T-helper 9 cell (primary cell): ENCODE measurements at regions not wholly inside any gene's neighbourhood (a gene's known extent, or its start where the extent isn't known, plus 50 kb on each side); places are given as distances from the start of the nearest gene placed in this dataset.
"Not testable (repeated sequence)": the region's sequence is repeated elsewhere in the genome, so short reads cannot be mapped to it uniquely, and the experiment has no call there.

ENCODE experiments used
- DNase-seq: peaks from one replicate; pipeline ENCODE4 v3.0.0-alpha.2; 2020

DNA sequence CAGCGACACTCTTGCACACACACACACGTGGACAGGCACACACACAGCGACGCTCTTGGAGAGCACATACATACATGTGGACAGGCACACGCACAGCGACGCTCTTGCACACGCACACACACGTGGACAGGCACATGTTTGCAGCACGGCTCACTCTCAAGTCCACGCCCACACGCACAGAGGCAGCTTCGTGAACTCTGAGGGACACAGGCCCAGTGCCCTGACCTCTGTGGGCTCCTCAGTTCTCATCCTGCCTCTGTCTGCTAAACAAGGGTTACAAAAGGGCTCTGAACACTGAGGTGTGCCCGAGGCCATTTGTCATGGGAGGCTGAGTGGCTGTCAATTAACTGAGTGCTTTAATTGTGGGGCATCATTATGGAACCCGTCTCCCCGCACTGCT, 558.8 kb upstream of the ADAMTS16 start:
- no peak for DNase-seq

DNA sequence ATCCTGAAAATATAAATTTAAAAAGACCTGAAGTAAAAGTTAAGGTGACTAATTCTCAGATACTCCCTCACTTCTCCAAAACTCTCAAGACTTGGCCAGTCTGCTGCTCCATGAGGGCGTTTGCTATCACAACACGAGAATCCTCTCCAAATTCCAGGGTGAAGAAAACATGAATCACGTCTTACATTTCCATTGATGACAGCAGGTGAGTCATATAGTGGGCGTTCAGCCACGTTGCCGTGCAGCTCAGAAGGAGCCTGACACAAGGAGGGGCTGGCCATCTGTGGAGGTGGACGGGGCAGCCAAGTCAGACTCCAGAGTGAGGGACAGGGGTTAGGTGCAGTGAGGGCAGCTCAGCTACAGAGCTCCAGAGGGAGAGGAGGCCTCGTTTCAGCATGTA, 555.1 kb upstream of the ADAMTS16 start:
- no peak for DNase-seq

DNA sequence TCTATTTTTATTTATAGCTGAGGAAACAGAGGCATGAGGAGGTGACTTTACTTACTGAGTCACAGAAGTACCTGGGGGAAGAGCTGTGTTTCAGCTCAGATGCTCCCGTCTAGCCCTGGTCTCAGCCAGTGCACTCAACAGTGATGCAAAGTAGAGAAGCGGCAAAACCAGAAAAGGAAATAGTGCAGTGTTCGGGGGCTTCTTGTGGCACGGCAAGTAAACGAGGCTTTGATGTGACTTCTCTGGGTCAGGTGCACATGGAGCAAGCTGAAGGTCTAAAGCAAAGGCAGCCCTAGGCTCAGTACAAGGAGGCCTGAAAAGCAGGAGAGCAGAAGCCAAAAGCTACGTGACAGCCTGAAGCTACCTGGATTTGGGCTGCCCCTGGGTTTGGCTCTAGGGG, 526.7 kb upstream of the ADAMTS16 start:
- DNase-seq: no peak

DNA sequence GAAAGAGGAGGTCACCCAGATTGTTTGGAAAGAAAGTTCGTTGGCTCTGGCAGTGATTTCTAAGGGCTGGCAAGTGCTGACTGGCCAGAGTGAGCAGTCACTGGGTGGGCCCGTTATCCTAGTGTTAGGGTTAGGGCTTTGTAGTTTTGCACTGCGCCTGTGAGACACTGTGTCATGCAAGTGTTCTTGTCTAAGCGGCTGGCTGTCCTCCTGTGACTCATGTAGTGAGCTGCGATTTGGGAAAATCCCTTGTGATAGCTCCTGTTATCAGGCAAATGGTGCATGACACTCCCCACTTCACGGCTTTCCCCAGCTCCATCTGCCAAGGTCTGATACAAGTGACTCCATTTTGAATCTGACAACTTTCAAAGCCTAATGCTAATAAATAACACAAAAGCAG, 526.0 kb upstream of the ADAMTS16 start:
- no peak for DNase-seq

DNA sequence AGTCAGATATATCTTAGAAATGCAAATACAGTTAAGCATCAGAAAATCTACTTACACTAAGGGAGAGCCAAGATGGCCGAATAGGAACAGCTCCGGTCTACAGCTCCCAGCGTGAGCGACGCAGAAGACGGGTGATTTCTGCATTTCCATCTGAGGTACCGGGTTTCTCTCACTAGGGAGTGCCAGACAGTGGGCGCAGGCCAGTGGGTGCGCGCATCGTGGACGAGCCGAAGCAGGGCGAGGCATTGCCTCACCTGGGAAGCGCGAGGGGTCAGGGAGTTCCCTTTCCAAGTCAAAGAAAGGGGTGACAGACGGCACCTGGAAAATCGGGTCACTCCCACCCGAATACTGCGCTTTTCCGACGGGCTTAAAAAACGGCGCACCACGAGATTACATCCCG, 524.8 kb upstream of the ADAMTS16 start:
- DNase-seq: not testable (repeated sequence)

DNA sequence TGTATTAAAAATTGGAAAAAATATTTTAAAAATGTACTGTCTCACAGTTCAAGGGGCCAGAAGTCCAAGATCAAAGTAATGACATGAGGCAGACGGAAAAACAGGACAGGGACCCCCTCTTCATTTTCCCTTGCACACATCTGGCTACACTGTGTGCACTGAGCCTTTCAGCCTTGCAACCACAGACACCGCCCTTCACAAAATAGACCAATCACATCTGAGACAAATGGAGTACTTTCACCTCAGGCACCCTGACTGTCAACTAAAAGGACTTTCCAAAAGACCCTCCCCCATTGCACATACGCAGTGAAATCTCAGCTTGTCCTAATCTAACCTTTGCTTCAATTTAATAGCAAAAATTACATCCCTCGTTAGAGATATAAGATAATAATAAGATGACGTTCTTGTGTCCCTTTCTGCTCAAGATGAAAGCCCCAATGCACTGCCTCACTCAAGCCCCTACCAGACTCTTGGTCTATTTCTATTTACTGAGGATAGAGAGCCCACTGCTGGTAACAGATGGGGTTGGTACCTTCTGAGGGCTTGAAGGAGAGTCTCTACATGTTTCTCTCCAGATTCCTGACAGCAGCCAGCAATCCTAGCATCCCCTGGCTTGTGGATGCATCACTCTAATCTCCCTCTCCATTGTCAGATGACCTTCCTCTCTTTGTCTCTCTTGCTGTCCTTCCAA, 514.8 kb upstream of the ADAMTS16 start:
- no peak for DNase-seq

DNA sequence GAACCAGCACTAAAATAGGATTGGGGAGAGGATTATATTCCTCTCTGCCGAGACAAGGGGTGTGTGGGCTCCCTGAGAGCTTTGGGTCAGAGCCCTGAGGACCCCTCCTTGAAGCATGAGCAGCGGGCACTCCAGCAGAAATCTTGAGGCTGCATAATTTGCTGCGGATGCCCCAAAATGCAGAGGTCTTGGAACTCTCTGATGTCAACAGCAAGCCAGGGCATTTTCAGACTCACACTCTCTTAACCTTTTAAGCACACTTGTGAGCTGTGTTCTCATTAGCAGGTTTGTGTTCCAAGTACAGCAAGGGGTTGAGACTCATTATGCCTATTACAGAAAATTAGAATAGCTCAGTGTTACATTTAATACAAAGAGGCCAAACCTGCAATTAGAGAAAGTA, 513.0 kb upstream of the ADAMTS16 start:
- DNase-seq: no peak

DNA sequence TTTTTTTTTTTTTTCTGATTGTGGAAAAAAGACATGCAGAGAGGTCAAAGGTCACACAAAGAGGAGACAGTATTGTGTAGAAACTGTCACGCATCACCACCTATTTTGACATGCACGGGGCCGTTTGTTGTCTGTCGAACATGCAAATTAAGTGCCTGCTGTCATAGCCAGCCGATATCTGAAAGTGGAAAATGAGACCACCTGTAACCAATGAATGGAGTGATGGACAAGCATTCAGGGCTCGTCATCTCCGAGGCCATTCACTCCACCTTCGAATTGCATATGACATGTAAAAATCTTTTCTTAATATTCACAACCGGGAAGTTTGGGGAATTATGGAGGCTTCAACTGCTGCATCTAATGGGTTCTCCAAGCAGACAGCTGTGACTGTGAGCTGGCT, 512.2 kb upstream of the ADAMTS16 start:
- no peak for DNase-seq

DNA sequence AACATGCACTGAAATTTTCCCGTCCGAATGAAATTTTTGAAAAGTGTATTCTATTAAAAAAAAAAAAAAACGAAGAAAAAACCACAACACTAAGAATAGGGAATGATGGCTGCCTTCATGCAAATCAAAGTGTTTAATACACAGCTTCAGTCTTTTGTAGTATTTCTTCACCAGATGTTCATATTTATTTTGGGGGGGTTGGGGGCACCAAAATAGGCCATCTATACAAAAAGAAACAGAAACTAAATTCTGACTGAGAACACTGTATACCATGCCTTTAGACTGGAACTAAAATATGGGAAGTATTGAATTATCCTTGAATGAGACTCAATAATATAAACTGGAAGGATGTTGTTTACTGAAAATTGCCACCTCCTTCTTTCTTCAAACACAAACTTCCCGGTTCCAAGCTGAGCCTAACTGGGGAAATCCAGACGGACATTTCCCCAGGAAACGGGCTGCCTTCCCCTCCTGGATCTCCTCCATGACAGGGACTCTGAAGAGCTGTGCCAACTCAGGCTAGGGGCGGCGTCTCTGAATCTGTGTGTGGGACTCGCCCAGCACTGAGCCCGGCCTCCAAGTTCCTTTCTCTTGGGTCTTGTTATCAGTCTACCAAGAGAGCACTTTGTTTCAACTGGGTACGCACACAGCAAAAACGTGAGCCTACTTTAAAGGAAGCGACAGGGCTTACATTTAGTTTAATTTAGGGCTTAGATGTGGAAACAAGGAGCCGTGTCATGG, 511.3 kb upstream of the ADAMTS16 start:
- DNase-seq: no peak

DNA sequence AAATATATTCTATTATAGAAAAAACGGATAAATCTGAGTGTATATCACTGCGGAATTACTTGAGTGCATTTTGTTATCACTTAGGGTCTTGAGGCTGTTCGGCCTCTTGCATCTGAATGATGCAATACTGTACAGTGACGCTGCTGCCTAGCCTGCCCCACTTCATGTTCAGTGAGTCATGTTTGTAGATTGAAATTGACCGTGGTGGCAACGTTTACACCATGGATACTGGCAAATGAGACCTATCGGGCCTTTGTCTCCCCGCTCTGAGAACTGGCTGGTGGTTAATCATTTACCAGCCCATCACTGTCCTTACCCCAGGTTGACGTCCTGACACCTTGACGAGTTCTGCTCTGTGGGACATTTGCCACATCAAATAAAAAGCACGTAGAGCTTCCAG, 510.1 kb upstream of the ADAMTS16 start:
- no peak for DNase-seq

DNA sequence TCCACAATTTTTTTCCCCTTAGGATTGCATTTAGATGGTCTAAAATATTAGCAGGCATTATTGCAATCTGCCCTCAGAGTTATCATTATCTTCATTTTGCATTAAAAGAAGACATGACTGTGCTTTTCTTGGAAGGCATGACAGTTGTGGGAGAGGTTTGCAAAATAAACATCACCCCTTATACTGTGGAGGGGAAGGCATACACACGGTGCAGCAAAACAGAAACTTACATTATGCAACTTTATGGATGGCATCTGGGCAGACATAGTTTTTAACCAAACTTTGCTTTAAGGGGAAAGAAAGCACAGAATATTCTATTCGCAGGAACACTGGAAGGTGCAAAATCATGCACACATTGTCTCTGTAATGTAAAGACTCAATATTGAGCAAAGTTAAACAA, 505.8 kb upstream of the ADAMTS16 start:
- DNase-seq: no peak

DNA sequence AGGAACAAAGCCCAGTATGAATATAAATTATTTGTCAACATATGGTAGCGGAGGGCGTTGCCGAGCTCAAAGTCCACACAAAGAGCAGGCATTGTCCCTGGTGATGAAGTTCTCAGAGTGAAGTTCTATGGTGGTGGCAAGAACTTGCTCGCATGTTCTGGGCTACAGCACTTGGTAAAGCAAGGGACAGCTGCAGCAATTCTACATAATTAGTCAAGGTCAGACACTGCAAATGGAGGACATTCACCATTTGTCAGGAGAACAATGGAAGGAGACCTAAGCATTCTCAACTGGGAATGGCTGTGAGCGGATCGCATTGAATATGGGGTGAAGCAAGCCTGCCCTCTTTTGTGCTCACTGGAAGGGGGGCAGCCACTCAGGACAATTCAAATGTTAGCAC, 503.8 kb upstream of the ADAMTS16 start:
- no peak for DNase-seq

DNA sequence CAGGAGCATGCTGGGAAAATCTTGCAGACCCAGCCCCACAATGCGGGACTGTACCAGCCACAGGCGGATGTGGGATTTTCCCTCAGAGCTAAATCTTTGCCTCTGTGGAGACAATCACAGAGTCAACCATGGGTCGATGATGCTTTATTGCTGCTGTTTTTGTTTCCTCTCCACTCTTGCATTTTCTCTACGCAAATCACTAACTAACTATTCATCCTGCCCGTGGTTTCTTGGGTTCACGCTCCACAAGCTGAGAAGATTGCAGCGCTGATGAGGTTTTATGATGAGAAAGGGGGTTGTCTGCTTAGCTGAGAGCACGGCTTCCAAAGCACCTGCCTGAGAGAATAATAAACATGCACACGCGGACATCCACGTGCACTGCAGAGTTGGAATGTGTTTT, 500.2 kb upstream of the ADAMTS16 start:
- no peak for DNase-seq

DNA sequence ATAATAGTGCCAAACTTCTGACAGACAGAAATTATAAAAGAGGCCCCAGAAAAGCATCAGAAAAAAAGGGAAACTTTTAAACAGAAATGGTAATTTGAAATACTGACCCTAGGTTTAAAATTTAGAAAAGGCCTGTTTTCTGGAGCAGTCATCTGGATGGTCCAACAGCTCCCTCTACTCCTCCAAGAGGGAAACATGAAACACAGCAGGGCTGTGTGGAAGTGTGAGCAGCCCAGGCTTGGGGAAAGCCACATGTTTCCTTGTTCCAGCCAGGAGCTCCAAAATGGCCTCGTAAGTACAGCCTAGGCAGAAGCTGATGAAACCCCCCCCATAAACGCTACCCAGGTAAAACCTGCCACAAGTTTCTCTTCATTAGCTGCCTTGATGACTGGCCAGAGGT, 499.3 kb upstream of the ADAMTS16 start:
- no peak for DNase-seq

DNA sequence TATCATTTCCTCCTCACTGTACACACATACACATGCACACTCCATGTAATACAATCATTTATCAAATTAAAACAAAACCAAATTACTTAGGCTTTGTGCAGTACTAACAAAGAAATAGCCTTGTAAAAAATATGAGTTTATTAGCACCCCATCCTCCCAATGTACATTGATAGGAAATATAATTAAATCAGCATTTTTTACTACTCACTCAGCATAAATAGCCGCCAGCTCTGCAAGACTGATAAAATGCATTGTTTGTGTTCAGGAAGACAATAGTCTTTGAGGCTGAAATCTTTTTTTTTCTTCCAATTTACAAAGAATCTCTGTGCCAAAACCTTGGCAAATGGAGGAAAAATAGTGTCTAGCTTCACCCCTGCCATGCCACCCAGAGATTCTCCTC, 497.6 kb upstream of the ADAMTS16 start:
- DNase-seq: no peak

DNA sequence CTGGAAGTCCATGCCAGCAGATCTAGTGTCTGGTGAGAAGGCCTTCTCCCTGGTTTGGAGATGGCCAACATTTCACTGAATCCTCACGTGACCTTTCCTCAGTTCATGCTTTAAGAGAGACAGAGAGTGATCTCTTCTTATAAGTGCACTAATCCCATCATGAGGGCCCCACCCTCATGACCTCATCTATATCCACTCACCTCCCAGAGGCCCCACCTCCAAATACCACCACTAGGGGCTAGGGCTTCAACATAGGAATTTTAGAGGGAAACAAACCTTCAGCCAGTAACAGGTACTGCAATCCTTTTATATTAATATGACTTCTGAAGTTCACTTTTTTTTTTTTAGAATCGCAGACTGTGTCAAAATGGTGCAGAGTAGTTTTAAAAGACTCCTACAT, 496.9 kb upstream of the ADAMTS16 start:
- DNase-seq: no peak

DNA sequence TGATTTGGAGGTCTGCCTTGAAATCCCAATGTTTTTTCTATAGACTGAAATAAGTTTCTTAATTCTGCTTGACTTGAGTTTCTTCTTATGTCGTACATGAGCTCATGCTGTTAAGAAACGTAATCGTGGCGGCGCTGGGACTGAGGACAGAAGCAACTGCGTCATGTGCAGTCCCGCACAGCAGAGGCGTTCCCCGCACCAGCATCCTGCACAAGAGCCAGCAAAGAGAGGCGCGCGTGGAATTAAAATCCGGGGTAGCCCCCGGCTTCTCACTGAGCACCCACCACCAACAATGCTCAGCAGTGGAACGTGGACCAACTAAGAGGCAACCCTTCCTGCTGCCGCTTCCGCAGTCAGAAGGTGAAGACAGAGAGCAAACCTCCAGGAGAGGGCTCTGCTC, 496.2 kb upstream of the ADAMTS16 start:
- no peak for DNase-seq

DNA sequence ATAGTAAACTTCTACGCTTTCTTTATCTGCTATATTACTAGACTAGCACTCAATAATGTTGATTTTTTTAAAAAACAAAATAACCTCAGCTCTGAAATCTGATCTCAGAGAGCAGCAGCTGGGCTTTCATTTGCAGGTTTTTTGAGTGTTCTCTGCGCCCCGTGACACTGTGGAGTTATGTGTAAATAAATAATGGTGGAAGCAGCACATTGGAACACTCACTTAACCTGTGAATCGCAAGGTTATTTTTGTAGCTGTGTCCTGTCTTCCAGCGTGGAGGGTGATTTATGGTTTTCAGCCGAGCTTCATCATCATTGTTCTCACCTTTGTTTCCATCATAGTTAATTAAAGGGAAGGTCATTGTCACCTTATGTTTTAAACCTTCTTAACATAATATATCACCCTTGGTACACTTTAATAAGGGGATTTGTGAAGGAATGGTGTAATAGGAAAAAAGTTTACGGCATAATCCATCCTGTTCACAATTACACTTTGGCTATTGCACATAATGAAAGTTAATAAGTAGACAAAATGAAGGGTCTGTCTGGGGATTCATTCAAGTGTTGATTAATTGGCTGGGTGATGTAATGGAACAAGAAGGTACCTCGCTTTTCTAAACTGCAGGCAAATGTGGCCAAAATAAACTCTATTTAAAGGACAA, 493.3 kb upstream of the ADAMTS16 start:
- DNase-seq: no peak

DNA sequence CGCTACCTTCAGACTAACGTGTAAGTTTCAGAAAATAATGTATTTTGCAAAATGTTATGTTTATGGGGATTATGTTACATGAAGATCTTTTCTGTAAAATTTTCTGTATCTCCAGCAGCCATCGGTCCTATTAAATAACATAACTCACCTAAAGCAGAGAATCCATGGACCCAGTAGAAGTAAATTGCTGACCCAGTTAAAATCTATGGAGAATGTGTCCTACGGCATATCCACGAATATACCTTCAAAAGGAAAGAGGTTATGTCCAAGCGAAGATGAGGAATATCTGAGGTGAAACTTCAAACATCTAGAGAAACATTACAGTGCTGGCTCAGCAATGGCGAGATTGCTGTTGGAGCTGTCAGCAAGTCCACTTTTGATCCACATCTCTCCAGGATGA, 492.2 kb upstream of the ADAMTS16 start:
- DNase-seq: no peak

DNA sequence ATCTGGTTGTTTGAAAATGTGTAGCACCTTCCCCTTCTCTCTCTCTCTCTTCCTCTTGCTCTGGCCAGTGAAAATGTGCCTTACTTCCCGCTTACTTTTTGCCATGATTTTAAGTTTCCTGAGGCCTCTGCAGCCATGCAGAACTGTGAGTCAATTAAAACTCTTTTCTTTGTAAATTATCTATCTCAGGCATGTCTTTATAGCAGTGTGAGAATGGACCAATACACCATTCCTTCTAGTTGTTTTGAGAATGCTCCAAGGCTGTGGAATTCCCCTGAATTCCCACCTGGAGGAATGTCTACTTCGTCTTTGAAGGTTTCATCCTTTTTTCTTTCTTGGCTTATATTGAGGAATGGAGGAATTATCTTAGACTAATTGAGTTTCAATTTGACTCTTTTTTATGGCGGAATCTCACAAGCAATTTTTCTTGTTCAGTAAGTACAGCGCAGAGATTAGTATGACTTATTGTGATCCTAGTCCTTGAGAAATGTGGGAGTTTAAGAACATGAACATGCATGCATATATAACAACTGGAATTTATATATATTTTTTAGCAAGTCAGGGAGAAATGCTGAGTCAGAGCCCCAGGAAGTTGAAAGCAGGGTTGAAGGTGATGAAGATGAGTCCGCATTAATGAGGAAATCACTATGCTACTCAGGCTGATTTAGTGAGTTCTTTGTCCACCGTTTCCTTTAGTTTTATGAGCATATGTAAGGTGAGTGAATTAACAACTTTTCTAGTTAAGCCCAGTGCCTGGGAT, 488.1 kb upstream of the ADAMTS16 start:
- no peak for DNase-seq

DNA sequence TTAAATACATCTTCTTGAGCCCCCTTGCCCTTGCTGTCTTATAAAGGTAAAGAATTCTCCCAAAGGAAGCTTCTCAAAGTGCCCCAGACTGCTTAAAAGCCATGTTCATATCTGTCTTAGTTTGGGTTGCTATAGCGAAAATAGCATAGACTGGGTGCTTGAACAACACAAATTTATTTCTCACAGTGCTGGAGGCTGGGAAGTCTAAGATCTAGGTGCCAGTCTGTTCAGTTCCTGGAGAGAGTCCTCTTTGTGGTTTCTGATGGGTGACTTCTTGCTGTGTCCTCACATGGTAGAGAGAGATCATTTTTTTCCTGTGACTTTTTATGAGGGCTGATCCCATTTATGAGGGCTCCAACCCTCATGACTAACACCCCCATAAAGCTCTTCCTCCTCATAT, 486.7 kb upstream of the ADAMTS16 start:
- no peak for DNase-seq

DNA sequence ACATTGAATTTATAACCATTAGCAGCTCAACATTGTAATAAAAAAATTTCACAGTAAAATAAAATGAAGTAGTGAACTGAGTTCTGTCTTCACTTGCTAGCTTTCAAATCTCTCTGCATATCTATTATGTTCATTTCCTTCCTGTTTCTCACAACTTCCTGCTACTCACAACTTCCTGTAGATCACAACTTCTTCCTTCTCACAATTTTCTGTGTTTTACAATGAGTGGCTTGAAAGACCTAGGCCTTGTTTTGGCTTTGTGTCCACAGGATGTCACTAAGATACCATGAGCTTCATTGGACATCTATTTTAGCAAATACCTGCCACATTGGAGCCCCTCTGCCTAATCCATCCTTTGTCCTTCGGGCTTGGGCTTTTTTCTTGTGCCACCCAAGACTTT, 480.3 kb upstream of the ADAMTS16 start:
- no peak for DNase-seq

DNA sequence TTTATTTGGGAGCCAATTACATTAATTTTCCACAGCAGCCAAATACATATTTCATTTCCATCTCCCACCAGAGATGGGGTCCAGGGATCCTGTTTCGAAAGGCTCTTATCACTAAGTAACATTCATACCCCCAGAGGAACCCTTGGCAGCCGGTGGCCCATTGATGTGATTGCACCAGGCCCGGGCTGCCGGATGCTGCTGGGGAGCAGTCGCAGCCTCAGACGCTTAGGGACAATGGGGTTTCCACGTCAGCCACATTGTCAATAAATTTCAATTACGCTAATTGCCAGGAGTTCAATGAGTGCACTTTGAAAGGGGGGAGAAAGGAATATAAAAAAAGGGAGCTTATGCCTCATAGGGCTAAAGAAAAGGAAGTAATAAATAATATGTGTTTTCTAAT, 478.8 kb upstream of the ADAMTS16 start:
- DNase-seq: no peak

DNA sequence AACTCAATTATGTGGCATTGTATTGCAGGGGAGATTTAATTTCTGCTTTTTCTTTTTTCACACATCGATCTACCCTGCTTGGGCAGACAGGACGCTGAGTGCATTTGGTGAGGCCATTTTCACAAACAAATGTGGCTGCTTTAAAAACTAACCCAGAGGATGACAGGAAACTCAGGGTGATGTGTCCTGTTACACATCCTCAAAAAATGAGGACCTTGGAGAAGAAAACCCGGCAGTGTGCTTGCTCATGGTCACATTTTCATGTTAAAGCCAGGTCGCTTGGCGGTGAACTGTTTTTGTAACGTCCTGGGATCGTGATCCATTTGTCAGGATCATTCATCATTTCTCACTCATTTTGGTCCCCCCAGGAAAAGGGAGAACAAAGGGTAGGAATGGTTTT, 478.3 kb upstream of the ADAMTS16 start:
- DNase-seq: no peak
